B cell (primary cell): ENCODE measurements at regions not wholly inside any gene's neighbourhood (a gene's known extent, or its start where the extent isn't known, plus 50 kb on each side); places are given as distances from the start of the nearest gene placed in this dataset.

Experiments
- ATAC-seq: fragments of 200-7000 bp; cut with Tn5 transposase; one replicate; pipeline ENCODE4 v1.10.0; 2021; ENCODE audit warnings: low read depth, mild to moderate bottlenecking, moderate number of reproducible peaks, moderate library complexity
- CTCF ChIA-PET: fragments of 350-600 bp; sonication (Branson Sonifier 250); formaldehyde crosslinking; loops from one replicate; lab custom pipeline; 2021; ENCODE audit warnings: antibody characterized with exemption, inconsistent platforms; lab: Charles Lee
- POLR2A ChIA-PET: fragments of 350-600 bp; sonication (Branson Sonifier 250); formaldehyde crosslinking; loops from one replicate; lab custom pipeline; 2021; ENCODE audit warnings: antibody characterized with exemption; lab: Charles Lee
- DNase-seq: peaks from one replicate; pipeline ENCODE4 v3.0.0; 2013
- H2AFZ ChIP-seq: 2 replicates; pipeline ENCODE4 v1.6.1; 2012; ENCODE audit warnings: mild to moderate bottlenecking, low read depth, low read length; ENCODE audit not compliant: insufficient read depth, poor library complexity, severe bottlenecking
- H3K27ac ChIP-seq, 2 donors: 1 replicate in 1 of 2; 2 replicates in 1 of 2; pipeline ENCODE4 v1.5.1; 2012 to 2013; ENCODE audit warnings: low read length in 2 of 2, mild to moderate bottlenecking in 2 of 2, moderate library complexity in 1 of 2
- H3K27me3 ChIP-seq, 4 experiments: fragments of 200-600 bp in 1 of 4; sonication (generic) in 1 of 4; replicated peaks in 1 of 4; 1 replicate in 2 of 4; 2 replicates in 2 of 4; pipeline versions ENCODE4 v1.6.1 to v1.7.0; 2013 to 2016; ENCODE audit warnings: low read length in 3 of 4, mild to moderate bottlenecking in 2 of 4, mixed read lengths in 1 of 4, moderate library complexity in 1 of 4; ENCODE audit not compliant: insufficient read depth in 4 of 4, control insufficient read depth in 3 of 4; ENCODE audit errors: control extremely low read depth in 1 of 4
- H3K36me3 ChIP-seq, 2 experiments: replicated peaks in 1 of 2; 1 replicate in 1 of 2; 2 replicates in 1 of 2; pipeline versions ENCODE4 v1.6.1 to v1.7.1; 2013; ENCODE audit warnings: low read length in 1 of 2; ENCODE audit not compliant: insufficient read depth in 2 of 2, control insufficient read depth in 1 of 2; ENCODE audit errors: control extremely low read depth in 1 of 2, extremely low read depth in 1 of 2
- H3K4me1 ChIP-seq, 2 donors: fragments of 200-600 bp in 1 of 2; sonication (generic) in 1 of 2; 1 replicate in 1 of 2; 2 replicates in 1 of 2; pipeline versions ENCODE4 v1.5.1 to v1.6.1; 2013 to 2017; ENCODE audit warnings: low read length in 2 of 2; ENCODE audit not compliant: control insufficient read depth in 2 of 2, insufficient read depth in 2 of 2
- H3K4me2 ChIP-seq: replicated peaks from 2 replicates; pipeline ENCODE3; 2012; ENCODE audit warnings: mild to moderate bottlenecking, low read depth, low read length; ENCODE audit not compliant: poor library complexity, severe bottlenecking
- H3K4me3 ChIP-seq, 5 experiments: fragments of 200-600 bp in 1 of 5; sonication (generic) in 1 of 5; 1 replicate in 3 of 5; 2 replicates in 2 of 5; pipeline versions ENCODE4 v1.5.1 to v1.7.0; 2011 to 2016; ENCODE audit warnings: low read length in 4 of 5, mild to moderate bottlenecking in 4 of 5, low read depth in 2 of 5, control low read depth in 1 of 5, moderate library complexity in 1 of 5; ENCODE audit not compliant: insufficient read depth in 1 of 5; ENCODE audit errors: control extremely low read depth in 1 of 5, extremely low read depth in 1 of 5
- H3K79me2 ChIP-seq: fragments of 200-600 bp; sonication (generic); one replicate; pipeline ENCODE4 v1.6.0; 2016; ENCODE audit warnings: low read length; ENCODE audit not compliant: control insufficient read depth, insufficient read depth
- H3K9ac ChIP-seq: fragments of 200-600 bp; sonication (generic); 2 replicates; pipeline ENCODE4 v1.6.1; 2017; ENCODE audit warnings: mild to moderate bottlenecking, low read length, moderate library complexity
- H3K9me3 ChIP-seq, 3 donors: one replicate each; pipeline versions ENCODE4 v1.6.1 to v1.7.1; 2013; ENCODE audit warnings: low read length in 2 of 3; ENCODE audit not compliant: control insufficient read depth in 2 of 3, insufficient read depth in 1 of 3; ENCODE audit errors: control extremely low read depth in 1 of 3
- H4K20me1 ChIP-seq: 2 replicates; pipeline ENCODE4 v1.6.0; 2012; ENCODE audit warnings: mild to moderate bottlenecking, low read length; ENCODE audit not compliant: insufficient read depth, control insufficient read depth, poor library complexity, severe bottlenecking
- H3K27ac Mint-ChIP-seq: one replicate; pipeline ENCODE4 v1.8.0; 2021; ENCODE audit warnings: mixed read lengths
- H3K27me3 Mint-ChIP-seq: one replicate; pipeline ENCODE4 v1.8.0; 2021; ENCODE audit warnings: mixed read lengths
- H3K4me1 Mint-ChIP-seq: one replicate; pipeline ENCODE4 v1.8.0; 2021; ENCODE audit warnings: mixed read lengths
- H3K4me3 Mint-ChIP-seq: one replicate; pipeline ENCODE4 v1.8.0; 2021; ENCODE audit warnings: mixed read lengths
- H3K9me3 Mint-ChIP-seq: one replicate; pipeline ENCODE4 v1.8.0; 2022; ENCODE audit warnings: mixed read lengths; ENCODE audit not compliant: insufficient read depth
- CTCF ChIP-seq: fragments of 200-600 bp; IDR thresholded peaks from one replicate; pipeline ENCODE4 v1.8.0; 2022; ENCODE audit warnings: antibody characterized with exemption, mild to moderate bottlenecking
- EZH2 ChIP-seq: IDR thresholded peaks from 2 replicates; pipeline ENCODE4 v1.6.1; 2012; ENCODE audit warnings: borderline replicate concordance, low read depth, mild to moderate bottlenecking, moderate library complexity, low read length; ENCODE audit not compliant: insufficient read depth, poor library complexity, severe bottlenecking
- WGBS: methylation state at CpG from one replicate; pipeline ENCODE4 v1.1.5; 2013; ENCODE audit warnings: missing lambda C conversion rate; ENCODE audit not compliant: insufficient coverage; 5-methylcytosine and 5-hydroxymethylcytosine counted together
- intact Hi-C: fragments of 100-400 bp; cut with micrococcal nuclease; formaldehyde crosslinking; loops from one replicate; pipeline ENCODE4 v1.10.0; 2022

GRCh38 chr3:176147251-176147650, 1050.0 kb downstream of the TBL1XR1 start:
- intact Hi-C loops: no loop called here
- no peak overlapping the region for H3K27ac Mint-ChIP-seq

GRCh38 chr3:176141837-176142236, 1055.4 kb downstream of the TBL1XR1 start:
- Mint-ChIP-seq H3K4me3 (no peak overlapping the region), H3K4me1 (no peaks in the 10 kb centered on the region), H3K27me3 (no peaks in the 10 kb centered on the region), H3K9me3 (no peaks in the 10 kb centered on the region), H3K27ac (no peak overlapping the region)
- CTCF ChIA-PET: no interaction called here
- no peak for TF ChIP-seq CTCF
- no peak for TF ChIP-seq EZH2
- H3K4me3 ChIP-seq: no peak overlapping the region
- 40% methylated on average over 1 of the region's 1 CpG for WGBS
- no peaks in the 10 kb centered on the region for H3K79me2 ChIP-seq
- intact Hi-C loops: no loop called here
- H3K36me3 ChIP-seq: no peaks in the 10 kb centered on the region
- H3K27ac ChIP-seq: no peak overlapping the region
- no peaks in the 10 kb centered on the region for H3K4me1 ChIP-seq
- no peak overlapping the region for H3K9ac ChIP-seq
- H3K4me2 ChIP-seq: no peak overlapping the region
- H2AFZ ChIP-seq: no peak overlapping the region
- no peaks in the 10 kb centered on the region for H4K20me1 ChIP-seq
- no peak for ATAC-seq
- H3K9me3 ChIP-seq: peaks cover 0 to 1% (median 0%) of the 10 kb centered on the region in 3 donors
- POLR2A ChIA-PET: no interaction called here
- no peaks in the 10 kb centered on the region for H3K27me3 ChIP-seq
- no peak for DNase-seq

More at GRCh38 chr3:176147251-176147650, 1050.0 kb downstream of the TBL1XR1 start:
- no peak overlapping the region for H3K9ac ChIP-seq
- no peaks in the 10 kb centered on the region for H3K79me2 ChIP-seq
- Mint-ChIP-seq H3K9me3 (no peaks in the 10 kb centered on the region), H3K4me1 (no peaks in the 10 kb centered on the region), H3K4me3 (no peak overlapping the region), H3K27me3 (no peaks in the 10 kb centered on the region)
- H3K4me2 ChIP-seq: no peak overlapping the region
- H2AFZ ChIP-seq: no peak overlapping the region
- no peak overlapping the region for H3K4me3 ChIP-seq
- H3K9me3 ChIP-seq: peaks cover 0 to 1% (median 0%) of the 10 kb centered on the region in 3 donors
- no peaks in the 10 kb centered on the region for H3K4me1 ChIP-seq
- ChIA-PET POLR2A (no interaction called here), CTCF (no interaction called here)
- ATAC-seq: no peak
- H3K27me3 ChIP-seq: no peaks in the 10 kb centered on the region
- WGBS: no CpG with 5 or more reads among the region's 1 CpG
- H3K36me3 ChIP-seq: no peaks in the 10 kb centered on the region
- no peaks in the 10 kb centered on the region for H4K20me1 ChIP-seq
- DNase-seq: no peak
- TF ChIP-seq CTCF: no peak
- no peak for TF ChIP-seq EZH2
- no peak overlapping the region for H3K27ac ChIP-seq
